Gastroesophageal sphincter (tissue), 4 donors: ENCODE measurements at regions not wholly inside any gene's neighbourhood (a gene's known extent, or its start where the extent isn't known, plus 50 kb on each side); places are given as distances from the start of the nearest gene placed in this dataset.

ENCODE experiments used
- ATAC-seq: fragments of 150-250 bp; one replicate; pipeline ENCODE4 v1.9.1; 2016; ENCODE audit warnings: mild to moderate bottlenecking, moderate library complexity
- H3K27ac ChIP-seq, 4 donors: fragments of 200-600 bp; sonication (generic) in 3 of 4; 1 replicate in 3 of 4; 2 replicates in 1 of 4; pipeline ENCODE4 v1.5.1; 2016 to 2019
- H3K27me3 ChIP-seq: fragments of 200-600 bp; sonication (generic); one replicate; pipeline ENCODE4 v1.5.1; 2019
- H3K36me3 ChIP-seq, 2 donors: fragments of 200-600 bp; sonication (generic); one replicate each; pipeline ENCODE4 v1.5.1; 2019; ENCODE audit warnings: control low read depth in 1 of 2
- H3K4me1 ChIP-seq, 3 donors: fragments of 200-600 bp; sonication (generic); 1 replicate in 2 of 3; 2 replicates in 1 of 3; pipeline ENCODE4 v1.5.1; 2016 to 2019; ENCODE audit warnings: control low read depth in 2 of 3
- H3K4me3 ChIP-seq, 2 donors: fragments of 200-600 bp; sonication (generic); one replicate each; pipeline ENCODE4 v1.5.1; 2019; ENCODE audit warnings: mild to moderate bottlenecking in 1 of 2, moderate library complexity in 1 of 2
- H3K9me3 ChIP-seq, 3 donors: fragments of 200-600 bp; sonication (generic); one replicate each; pipeline ENCODE4 v1.5.1; 2017 to 2019; ENCODE audit warnings: control low read depth in 2 of 3
- CTCF ChIP-seq, 4 experiments: fragments of 200-600 bp in 2 of 4; fragments of 450-650 bp in 2 of 4; sonication (generic) in 1 of 4; IDR thresholded peaks; one replicate each; pipeline ENCODE4 v1.5.1; 2017 to 2019; ENCODE audit warnings: antibody characterized with exemption in 4 of 4, mild to moderate bottlenecking in 2 of 4, moderate library complexity in 2 of 4
- EP300 ChIP-seq: sonication (generic); formaldehyde crosslinking; IDR thresholded peaks from one replicate; pipeline ENCODE4 v1.6.1; 2017; ENCODE audit warnings: antibody characterized with exemption, mild to moderate bottlenecking
- POLR2A ChIP-seq, 2 donors: fragments of 450-650 bp; IDR thresholded peaks; one replicate each; pipeline ENCODE4 v1.6.1; 2017; ENCODE audit warnings: antibody characterized with exemption in 2 of 2, mild to moderate bottlenecking in 2 of 2, moderate library complexity in 1 of 2
- POLR2AphosphoS5 ChIP-seq: sonication (generic); formaldehyde crosslinking; IDR thresholded peaks from one replicate; pipeline ENCODE4 v1.6.1; 2017; ENCODE audit warnings: antibody characterized with exemption
- WGBS, 2 donors: methylation state at CpG; one replicate each; pipeline ENCODE4 v1.1.5; 2018; ENCODE audit warnings: low coverage in 1 of 2; 5-methylcytosine and 5-hydroxymethylcytosine counted together

- no peak overlapping the region for H3K27ac ChIP-seq
Observed at GRCh38 chr4:33427676-33428075, 2707.5 kb downstream of the PCDH7 start.

GRCh38 chr4:33429971-33430370, 2709.8 kb downstream of the PCDH7 start:
- Histone ChIP-seq H3K4me1 (no peaks in the 10 kb centered on the region), H3K27ac (no peak overlapping the region), H3K27me3 (no peaks in the 10 kb centered on the region), H3K9me3 (no peaks in the 10 kb centered on the region), H3K36me3 (no peaks in the 10 kb centered on the region), H3K4me3 (no peak overlapping the region)
- TF ChIP-seq POLR2AphosphoS5 (no peak), EP300 (no peak), CTCF (IDR thresholded peaks at IDR 0.05) (no peak), POLR2A (IDR thresholded peaks at IDR 0.05) (no peak)
- no peak for ATAC-seq
- WGBS, 2 donors: 87 to 88% methylated on average over 3 to 4 of the region's 4 CpGs

More at GRCh38 chr4:33427676-33428075, 2707.5 kb downstream of the PCDH7 start:
- H3K27me3 ChIP-seq: no peaks in the 10 kb centered on the region
- no peaks in the 10 kb centered on the region for H3K36me3 ChIP-seq
- no peaks in the 10 kb centered on the region for H3K4me1 ChIP-seq
- ATAC-seq: no peak
- H3K4me3 ChIP-seq: no peak overlapping the region
- H3K9me3 ChIP-seq: no peaks in the 10 kb centered on the region
- 70 to 73% methylated on average over 1 of the region's 1 CpG for WGBS, 2 donors
- TF ChIP-seq POLR2A (IDR thresholded peaks at IDR 0.05) (no peak), POLR2AphosphoS5 (no peak), CTCF (IDR thresholded peaks at IDR 0.05) (no peak), EP300 (no peak)

GRCh38 chr4:33437406-33437805, 2717.2 kb downstream of the PCDH7 start:
- H3K36me3 ChIP-seq: no peaks in the 10 kb centered on the region
- WGBS, 2 donors: 33 to 67% methylated on average over 2 of the region's 2 CpGs
- H3K27ac ChIP-seq: no peak overlapping the region
- H3K27me3 ChIP-seq: no peaks in the 10 kb centered on the region
- no peaks in the 10 kb centered on the region for H3K4me1 ChIP-seq
- TF ChIP-seq CTCF (IDR thresholded peaks at IDR 0.05): no peak
- no peak for TF ChIP-seq EP300
- TF ChIP-seq POLR2A (IDR thresholded peaks at IDR 0.05): no peak
- TF ChIP-seq POLR2AphosphoS5: no peak
- H3K9me3 ChIP-seq: no peaks in the 10 kb centered on the region
- ATAC-seq: no peak
- no peak overlapping the region for H3K4me3 ChIP-seq

DNA sequence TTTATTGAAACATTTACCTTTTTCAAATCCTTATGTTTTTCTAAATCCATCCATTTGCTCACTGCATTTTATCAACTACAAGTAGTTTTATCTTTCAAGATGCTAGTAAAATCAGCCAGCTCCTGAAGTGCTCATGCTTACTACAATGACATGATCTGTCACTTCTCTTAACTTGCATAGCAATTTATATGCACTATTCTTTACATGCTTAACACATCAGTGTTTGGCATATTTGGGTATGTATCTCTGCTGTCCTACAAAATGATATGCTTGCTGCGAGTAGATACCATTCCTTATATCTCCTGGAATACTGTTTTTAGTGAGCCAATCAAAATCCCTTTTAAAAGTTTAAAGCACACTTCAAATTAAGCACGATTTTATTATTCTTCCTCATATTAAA, 2726.8 kb downstream of the PCDH7 start:
- no peak for ATAC-seq
- Histone ChIP-seq H3K9me3 (no peaks in the 10 kb centered on the region), H3K36me3 (no peaks in the 10 kb centered on the region), H3K27ac (no peak overlapping the region), H3K27me3 (no peaks in the 10 kb centered on the region), H3K4me1 (no peaks in the 10 kb centered on the region), H3K4me3 (no peak overlapping the region)
- 60 to 64% methylated on average over 2 of the region's 2 CpGs for WGBS, 2 donors
- TF ChIP-seq CTCF (IDR thresholded peaks at IDR 0.05) (no peak), POLR2AphosphoS5 (no peak), POLR2A (IDR thresholded peaks at IDR 0.05) (no peak), EP300 (no peak)

DNA sequence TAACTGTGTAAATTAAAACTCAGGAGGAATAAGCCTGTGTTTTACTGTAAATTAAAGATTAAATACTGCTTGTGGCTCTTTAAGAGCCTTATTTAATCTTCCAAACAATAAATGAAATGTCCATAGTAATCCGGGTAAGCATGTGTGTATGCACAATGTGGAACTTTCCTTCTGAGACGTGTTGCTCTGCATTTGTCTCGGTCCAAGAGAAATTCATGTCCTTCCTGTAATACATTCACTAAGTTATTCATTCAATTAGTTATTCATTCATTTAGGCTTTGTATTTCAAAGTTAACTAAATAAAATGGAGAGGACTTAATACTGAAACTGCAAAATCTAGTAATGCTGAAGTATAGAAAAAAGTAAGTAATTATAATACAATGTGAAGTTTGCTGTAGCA, 2728.8 kb downstream of the PCDH7 start:
- no peak for ATAC-seq
- TF ChIP-seq EP300 (no peak), POLR2AphosphoS5 (no peak), CTCF (IDR thresholded peaks at IDR 0.05) (no peak), POLR2A (IDR thresholded peaks at IDR 0.05) (no peak)
- 83 to 89% methylated on average over 3 of the region's 3 CpGs for WGBS, 2 donors

More for the DNA sequence above, 2728.8 kb downstream of the PCDH7 start:
- Histone ChIP-seq H3K4me1 (no peaks in the 10 kb centered on the region), H3K36me3 (no peaks in the 10 kb centered on the region), H3K27me3 (no peaks in the 10 kb centered on the region), H3K9me3 (no peaks in the 10 kb centered on the region), H3K27ac (no peak overlapping the region), H3K4me3 (no peak overlapping the region)
